ENCODE measurements at regions not wholly inside any gene's neighbourhood (a gene's known extent, or its start where the extent isn't known, plus 50 kb on each side); places are given as distances from the start of the nearest gene placed in this dataset.

GRCh38 chr5:36369219-36369690, 67.6 kb upstream of the RANBP3L start:
- TF ChIP-seq CTCF (IDR thresholded peaks at IDR 0.05; ENCODE audit: insufficient read depth, low read depth, low read length) (no peak), EZH2 (IDR thresholded peaks at IDR 0.05; ENCODE audit: insufficient read depth, low read length) (no peak)
